Posterior vena cava (tissue), 2 donors: ENCODE measurements at regions not wholly inside any gene's neighbourhood (a gene's known extent, or its start where the extent isn't known, plus 50 kb on each side); places are given as distances from the start of the nearest gene placed in this dataset.
"Not testable (repeated sequence)": the region's sequence is repeated elsewhere in the genome, so short reads cannot be mapped to it uniquely, and the experiment has no call there.

Experiments used
- DNase-seq: peaks from one replicate; pipeline ENCODE4 v3.0.0-alpha.2; 2020; ENCODE audit warnings: low spot score
- intact Hi-C, 2 donors: fragments of 100-400 bp; cut with DNase I; formaldehyde crosslinking; loops; one replicate each; pipeline versions ENCODE4 v1.14.1 to v1.14.2; 2022 to 2023
- donor health status: DM: yes; HTN: yes; CAD: no.
- donor health status: DM: yes; HTN: yes; CAD: no.

- DNase-seq = no peak
- intact Hi-C loops = no loop called here
Measured at GRCh38 chr16:79949417-79949816, 348.9 kb upstream of the MAF start.

GRCh38 chr16:79947771-79948170 is 347.2 kb upstream of the MAF start:
- intact Hi-C loops = no loop called here
- DNase-seq = no peak

- intact Hi-C loops = no loop called here
- DNase-seq = no peak
Measured at GRCh38 chr16:79946252-79946651, 345.7 kb upstream of the MAF start.

GRCh38 chr16:79943736-79944135 is 343.2 kb upstream of the MAF start:
- DNase-seq = no peak
- intact Hi-C loops = no loop called here

- no peak for DNase-seq
Measured at GRCh38 chr16:79938575-79938974, 338.0 kb upstream of the MAF start.

GRCh38 chr16:79937671-79938070 is 337.1 kb upstream of the MAF start:
- intact Hi-C loops, DNase-seq: not testable (repeated sequence)

More at GRCh38 chr16:79938575-79938974, 338.0 kb upstream of the MAF start:
- intact Hi-C loops = no loop called here

- intact Hi-C loops = no loop called here
- no peak for DNase-seq
Measured at GRCh38 chr16:79933603-79934002, 333.1 kb upstream of the MAF start.

- intact Hi-C loops = no loop called here
Measured at GRCh38 chr16:79932572-79932971, 332.0 kb upstream of the MAF start.

GRCh38 chr16:79931721-79932120 is 331.2 kb upstream of the MAF start:
- intact Hi-C loops = no loop called here
- DNase-seq = no peak

More at GRCh38 chr16:79932572-79932971, 332.0 kb upstream of the MAF start:
- no peak for DNase-seq

- DNase-seq = no peak
- intact Hi-C loops = no loop called here
Measured at GRCh38 chr16:79929260-79929965, 328.9 kb upstream of the MAF start.

GRCh38 chr16:79928142-79928873 is 327.8 kb upstream of the MAF start:
- no peak for DNase-seq
- intact Hi-C loops = no loop called here

- no peak for DNase-seq
- intact Hi-C loops = no loop called here
Measured at GRCh38 chr16:79926451-79927205, 326.1 kb upstream of the MAF start.

- DNase-seq = no peak
- intact Hi-C loops = no loop called here
Measured at GRCh38 chr16:79923431-79923830, 322.9 kb upstream of the MAF start.

- no peak for DNase-seq
- intact Hi-C loops = no loop called here
Measured at GRCh38 chr16:79920685-79921084, 320.1 kb upstream of the MAF start.

GRCh38 chr16:79918916-79919315 is 318.4 kb upstream of the MAF start:
- DNase-seq = no peak
- intact Hi-C loops = no loop called here

- no peak for DNase-seq
- intact Hi-C loops = no loop called here
Measured at GRCh38 chr16:79915761-79916160, 315.2 kb upstream of the MAF start.

- intact Hi-C loops = no loop called here
- DNase-seq = no peak
Measured at GRCh38 chr16:79914961-79915720, 314.6 kb upstream of the MAF start.

- intact Hi-C loops = no loop called here
- no peak for DNase-seq
Measured at GRCh38 chr16:79912592-79913310, 312.2 kb upstream of the MAF start.

GRCh38 chr16:79911660-79912059 is 311.1 kb upstream of the MAF start:
- intact Hi-C loops = no loop called here
- no peak for DNase-seq
